ENCODE measurements at regions not wholly inside any gene's neighbourhood (a gene's known extent, or its start where the extent isn't known, plus 50 kb on each side); places are given as distances from the start of the nearest gene placed in this dataset.

GRCh38 chr18:65349635-65350034 is 401.2 kb upstream of the CDH7 start:
- H3K27ac ChIP-seq, result no peak overlapping the region
- intact Hi-C loops (cut with DNase I), result no loop called here

GRCh38 chr18:65347446-65347845 is 403.4 kb upstream of the CDH7 start:
- Histone ChIP-seq H3K4me1 (no peaks in the 10 kb centered on the region), H3K36me3 (no peaks in the 10 kb centered on the region), H3K27me3 (no peaks in the 10 kb centered on the region), H3K9me3 (no peaks in the 10 kb centered on the region), H3K4me3 (no peak overlapping the region), H3K27ac (no peak overlapping the region)
- TF ChIP-seq POLR2AphosphoS5 (IDR thresholded peaks at IDR 0.05; ENCODE audit: insufficient read depth in 1 of 2, low read depth in 1 of 2) (no peak), CTCF (IDR thresholded peaks at IDR 0.05) (no peak), POLR2A (IDR thresholded peaks at IDR 0.05) (no peak)
- intact Hi-C loops (cut with DNase I), result no loop called here
- DNase-seq (ENCODE audit: extremely low spot score in 2 of 2), result no peak

More at GRCh38 chr18:65349635-65350034, 401.2 kb upstream of the CDH7 start:
- H3K27me3 ChIP-seq, result no peaks in the 10 kb centered on the region
- DNase-seq (ENCODE audit: extremely low spot score in 2 of 2), result no peak
- TF ChIP-seq CTCF (IDR thresholded peaks at IDR 0.05) (no peak), POLR2AphosphoS5 (IDR thresholded peaks at IDR 0.05; ENCODE audit: insufficient read depth in 1 of 2, low read depth in 1 of 2) (no peak), POLR2A (IDR thresholded peaks at IDR 0.05) (no peak)
- H3K4me1 ChIP-seq, result no peaks in the 10 kb centered on the region
- H3K4me3 ChIP-seq, result no peak overlapping the region
- no peaks in the 10 kb centered on the region for H3K9me3 ChIP-seq
- no peaks in the 10 kb centered on the region for H3K36me3 ChIP-seq

GRCh38 chr18:65346086-65346485 is 404.7 kb upstream of the CDH7 start:
- H3K27ac ChIP-seq, result no peak overlapping the region
- H3K9me3 ChIP-seq, result no peaks in the 10 kb centered on the region
- no peak for TF ChIP-seq POLR2A (IDR thresholded peaks at IDR 0.05)
- TF ChIP-seq CTCF (IDR thresholded peaks at IDR 0.05), result no peak
- TF ChIP-seq POLR2AphosphoS5 (IDR thresholded peaks at IDR 0.05; ENCODE audit: insufficient read depth in 1 of 2, low read depth in 1 of 2), result no peak
- H3K4me1 ChIP-seq, result no peaks in the 10 kb centered on the region
- H3K36me3 ChIP-seq, result no peaks in the 10 kb centered on the region
- no peak for DNase-seq (ENCODE audit: extremely low spot score in 2 of 2)
- intact Hi-C loops (cut with DNase I), result no loop called here
- no peaks in the 10 kb centered on the region for H3K27me3 ChIP-seq
- no peak overlapping the region for H3K4me3 ChIP-seq

- Histone ChIP-seq H3K9me3 (no peaks in the 10 kb centered on the region), H3K27ac (no peak overlapping the region), H3K4me1 (no peaks in the 10 kb centered on the region), H3K27me3 (no peaks in the 10 kb centered on the region), H3K36me3 (no peaks in the 10 kb centered on the region), H3K4me3 (no peak overlapping the region)
- no peak for DNase-seq (ENCODE audit: extremely low spot score in 2 of 2)
- TF ChIP-seq POLR2A (IDR thresholded peaks at IDR 0.05), result no peak
- intact Hi-C loops (cut with DNase I), result no loop called here
Measured at GRCh38 chr18:65343571-65343970, 407.2 kb upstream of the CDH7 start.

GRCh38 chr18:65336411-65336810 is 414.4 kb upstream of the CDH7 start:
- Histone ChIP-seq H3K27ac (no peak overlapping the region), H3K9me3 (no peaks in the 10 kb centered on the region), H3K4me1 (no peaks in the 10 kb centered on the region), H3K36me3 (no peaks in the 10 kb centered on the region), H3K27me3 (no peaks in the 10 kb centered on the region), H3K4me3 (no peak overlapping the region)
- intact Hi-C loops (cut with DNase I), result no loop called here
- TF ChIP-seq POLR2AphosphoS5 (IDR thresholded peaks at IDR 0.05; ENCODE audit: insufficient read depth in 1 of 2, low read depth in 1 of 2) (no peak), CTCF (IDR thresholded peaks at IDR 0.05) (no peak), POLR2A (IDR thresholded peaks at IDR 0.05) (no peak)
- no peak for DNase-seq (ENCODE audit: extremely low spot score in 2 of 2)

- Histone ChIP-seq H3K27me3 (no peaks in the 10 kb centered on the region), H3K9me3 (no peaks in the 10 kb centered on the region), H3K4me1 (no peaks in the 10 kb centered on the region), H3K4me3 (no peak overlapping the region), H3K36me3 (no peaks in the 10 kb centered on the region), H3K27ac (no peak overlapping the region)
- TF ChIP-seq POLR2A (IDR thresholded peaks at IDR 0.05), result no peak
- no peak for TF ChIP-seq CTCF (IDR thresholded peaks at IDR 0.05)
- no peak for TF ChIP-seq POLR2AphosphoS5 (IDR thresholded peaks at IDR 0.05; ENCODE audit: insufficient read depth in 1 of 2, low read depth in 1 of 2)
- no peak for DNase-seq (ENCODE audit: extremely low spot score in 2 of 2)
- intact Hi-C loops (cut with DNase I), result no loop called here
Measured at GRCh38 chr18:65329010-65329409, 421.8 kb upstream of the CDH7 start.
